ENCODE measurements at regions not wholly inside any gene's neighbourhood (a gene's known extent, or its start where the extent isn't known, plus 50 kb on each side); places are given as distances from the start of the nearest gene placed in this dataset.
A peak's percentile ranks its signal among the peaks of the same experiment; 100 is the strongest.

DNA sequence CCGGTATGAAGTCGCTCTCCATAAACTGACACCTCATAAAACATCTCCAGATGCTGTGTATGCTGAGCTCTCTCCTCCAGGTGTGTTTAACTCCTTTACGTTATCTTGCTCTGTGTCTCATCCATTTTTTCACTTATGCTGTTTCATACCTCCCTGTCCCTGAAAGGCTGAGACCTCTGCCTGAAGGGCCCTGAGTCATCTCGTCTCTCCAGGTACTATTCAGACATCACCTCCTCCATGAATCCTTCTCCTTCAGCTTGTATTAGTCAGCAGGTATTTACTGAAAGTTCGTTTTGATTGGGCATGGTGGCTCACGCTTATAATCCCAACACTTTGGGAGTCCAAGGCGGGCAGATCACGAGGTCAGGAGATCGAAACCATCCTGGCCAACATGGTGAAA, 244.5 kb upstream of the EPHA4 start:
- no peak overlapping the region for H3K27ac Mint-ChIP-seq

GRCh38 chr2:221810650-221811049, 238.5 kb upstream of the EPHA4 start:
- no peaks in the 10 kb centered on the region for H3K27me3 Mint-ChIP-seq (ENCODE audit: low read depth)
- no peak overlapping the region for H3K4me3 Mint-ChIP-seq

More for the DNA sequence above, 244.5 kb upstream of the EPHA4 start:
- H3K27me3 Mint-ChIP-seq (ENCODE audit: low read depth) = peaks cover 16% of the 10 kb centered on the region
- no peak overlapping the region for H3K4me3 Mint-ChIP-seq
- TF ChIP-seq, protein P1, sequence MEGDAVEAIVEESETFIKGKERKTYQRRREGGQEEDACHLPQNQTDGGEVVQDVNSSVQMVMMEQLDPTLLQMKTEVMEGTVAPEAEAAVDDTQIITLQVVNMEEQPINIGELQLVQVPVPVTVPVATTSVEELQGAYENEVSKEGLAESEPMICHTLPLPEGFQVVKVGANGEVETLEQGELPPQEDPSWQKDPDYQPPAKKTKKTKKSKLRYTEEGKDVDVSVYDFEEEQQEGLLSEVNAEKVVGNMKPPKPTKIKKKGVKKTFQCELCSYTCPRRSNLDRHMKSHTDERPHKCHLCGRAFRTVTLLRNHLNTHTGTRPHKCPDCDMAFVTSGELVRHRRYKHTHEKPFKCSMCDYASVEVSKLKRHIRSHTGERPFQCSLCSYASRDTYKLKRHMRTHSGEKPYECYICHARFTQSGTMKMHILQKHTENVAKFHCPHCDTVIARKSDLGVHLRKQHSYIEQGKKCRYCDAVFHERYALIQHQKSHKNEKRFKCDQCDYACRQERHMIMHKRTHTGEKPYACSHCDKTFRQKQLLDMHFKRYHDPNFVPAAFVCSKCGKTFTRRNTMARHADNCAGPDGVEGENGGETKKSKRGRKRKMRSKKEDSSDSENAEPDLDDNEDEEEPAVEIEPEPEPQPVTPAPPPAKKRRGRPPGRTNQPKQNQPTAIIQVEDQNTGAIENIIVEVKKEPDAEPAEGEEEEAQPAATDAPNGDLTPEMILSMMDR (IDR thresholded peaks at IDR 0.05; ENCODE audit: unreplicated experiment in 3 of 3) = no peak
- H3K4me1 Mint-ChIP-seq = peaks cover 16% of the 10 kb centered on the region
- H3K36me3 Mint-ChIP-seq (ENCODE audit: low read depth) = no peaks in the 10 kb centered on the region
- H3K9me3 Mint-ChIP-seq = peaks cover 12% of the 10 kb centered on the region

DNA sequence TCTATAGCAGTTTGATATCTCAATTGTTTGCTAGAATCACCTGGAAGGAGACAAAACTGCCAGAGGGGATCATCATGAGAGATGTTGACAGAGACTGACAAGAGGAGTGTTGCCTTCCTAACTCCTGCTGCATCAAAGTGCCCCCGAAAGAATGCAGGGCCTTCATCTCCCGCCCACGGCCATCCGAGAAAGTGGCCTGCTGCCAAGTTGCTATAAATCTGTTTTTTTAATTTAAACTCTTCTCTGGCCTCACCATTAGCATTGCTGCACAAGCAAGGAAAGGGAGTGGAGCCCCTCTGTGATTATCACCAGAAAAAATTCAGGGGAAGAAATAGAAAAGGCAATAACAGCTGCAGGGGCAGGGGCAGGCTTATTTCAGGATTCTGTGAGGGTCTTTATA, 238.1 kb upstream of the EPHA4 start:
- H3K27ac Mint-ChIP-seq = peak overlapping the region; percentile 5 to 59 (median 52)
- no peaks in the 10 kb centered on the region for H3K36me3 Mint-ChIP-seq (ENCODE audit: low read depth)
- TF ChIP-seq, protein P1 (IDR thresholded peaks at IDR 0.05; ENCODE audit: unreplicated experiment in 3 of 3) = no peak
- H3K4me1 Mint-ChIP-seq = peaks cover 25% of the 10 kb centered on the region
- no peak overlapping the region for H3K4me3 Mint-ChIP-seq
- H3K9me3 Mint-ChIP-seq = peaks cover 8% of the 10 kb centered on the region
- H3K27me3 Mint-ChIP-seq (ENCODE audit: low read depth) = no peaks in the 10 kb centered on the region

More at GRCh38 chr2:221810650-221811049, 238.5 kb upstream of the EPHA4 start:
- Mint-ChIP-seq H3K27ac (peak overlapping the region; percentile 5 to 59 (median 52)), H3K9me3 (peaks cover 8% of the 10 kb centered on the region), H3K4me1 (peaks cover 25% of the 10 kb centered on the region), H3K36me3 (ENCODE audit: low read depth) (no peaks in the 10 kb centered on the region)
- TF ChIP-seq, protein P1 (IDR thresholded peaks at IDR 0.05; ENCODE audit: unreplicated experiment in 3 of 3) = no peak

GRCh38 chr2:221808488-221808887, 236.4 kb upstream of the EPHA4 start:
- H3K27ac Mint-ChIP-seq = no peak overlapping the region
- H3K4me1 Mint-ChIP-seq = peaks cover 25% of the 10 kb centered on the region
- TF ChIP-seq, protein P1 (IDR thresholded peaks at IDR 0.05; ENCODE audit: unreplicated experiment in 3 of 3) = no peak
- no peak overlapping the region for H3K4me3 Mint-ChIP-seq
- peaks cover 3% of the 10 kb centered on the region for H3K27me3 Mint-ChIP-seq (ENCODE audit: low read depth)
- no peaks in the 10 kb centered on the region for H3K9me3 Mint-ChIP-seq
- H3K36me3 Mint-ChIP-seq (ENCODE audit: low read depth) = no peaks in the 10 kb centered on the region

GRCh38 chr2:221807706-221808105, 235.6 kb upstream of the EPHA4 start:
- TF ChIP-seq, protein P1 (IDR thresholded peaks at IDR 0.05; ENCODE audit: unreplicated experiment in 3 of 3) = no peak
- Mint-ChIP-seq H3K27ac (no peak overlapping the region), H3K36me3 (ENCODE audit: low read depth) (no peaks in the 10 kb centered on the region), H3K4me3 (no peak overlapping the region), H3K9me3 (no peaks in the 10 kb centered on the region), H3K27me3 (ENCODE audit: low read depth) (peaks cover 3% of the 10 kb centered on the region), H3K4me1 (peaks cover 21% of the 10 kb centered on the region)

DNA sequence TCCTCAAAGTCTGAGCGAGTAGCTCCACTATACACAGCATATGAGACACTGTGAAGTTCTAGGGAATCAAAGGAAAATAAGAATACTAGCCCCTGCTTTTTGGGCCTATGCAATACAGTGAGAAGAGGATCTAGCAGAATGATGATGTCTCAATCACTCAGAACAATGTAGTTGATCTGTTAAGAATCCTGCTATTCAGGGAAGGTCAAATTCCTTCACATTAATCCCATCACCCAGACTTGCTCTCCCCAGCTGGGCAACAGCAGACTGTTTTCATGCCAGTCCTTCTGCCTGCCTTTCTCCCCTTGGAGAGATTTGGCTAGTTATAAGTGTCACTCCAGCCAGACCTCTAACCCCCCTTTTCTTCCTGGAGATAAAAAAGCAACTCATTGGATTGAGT, 230.0 kb upstream of the EPHA4 start:
- Mint-ChIP-seq H3K9me3 (no peaks in the 10 kb centered on the region), H3K4me1 (no peaks in the 10 kb centered on the region), H3K36me3 (ENCODE audit: low read depth) (no peaks in the 10 kb centered on the region), H3K27me3 (ENCODE audit: low read depth) (peaks cover 10% of the 10 kb centered on the region), H3K27ac (no peak overlapping the region), H3K4me3 (no peak overlapping the region)
- TF ChIP-seq, protein P1 (IDR thresholded peaks at IDR 0.05; ENCODE audit: unreplicated experiment in 3 of 3) = no peak

Data from nephron (organoid).